DOHH2 (cell line): ENCODE measurements at regions not wholly inside any gene's neighbourhood (a gene's known extent, or its start where the extent isn't known, plus 50 kb on each side); places are given as distances from the start of the nearest gene placed in this dataset.

Experiments used
- H3F3A ChIP-seq: fragments of 200-600 bp; sonication (generic), shearing (Covaris generic); 2 replicates; pipeline ENCODE4 v1.6.0; 2016; ENCODE audit warnings: antibody characterized with exemption, mild to moderate bottlenecking; ENCODE audit not compliant: control insufficient read depth, insufficient read depth
- H3K27ac ChIP-seq: fragments of 200-600 bp; sonication (generic); 2 replicates; pipeline ENCODE4 v1.5.1; 2014; ENCODE audit warnings: low read depth, mild to moderate bottlenecking, low read length, moderate library complexity
- H3K27me3 ChIP-seq: fragments of 200-600 bp; sonication (generic); 2 replicates; pipeline ENCODE4 v1.6.1; 2014; ENCODE audit warnings: mild to moderate bottlenecking, low read length, mixed read lengths; ENCODE audit not compliant: control insufficient read depth
- H3K36me3 ChIP-seq: fragments of 200-600 bp; sonication (generic); 2 replicates; pipeline ENCODE4 v1.6.1; 2014; ENCODE audit warnings: mild to moderate bottlenecking, low read length, moderate library complexity, mixed read lengths; ENCODE audit not compliant: control insufficient read depth
- H3K4me1 ChIP-seq: fragments of 200-600 bp; sonication (generic); 2 replicates; pipeline ENCODE4 v1.6.1; 2014; ENCODE audit warnings: mild to moderate bottlenecking, low read length, mixed read lengths; ENCODE audit not compliant: control insufficient read depth
- H3K4me2 ChIP-seq: fragments of 200-600 bp; sonication (generic); 2 replicates; pipeline ENCODE4 v1.6.0; 2014; ENCODE audit warnings: mild to moderate bottlenecking, low read length, moderate library complexity
- H3K4me3 ChIP-seq: fragments of 200-600 bp; sonication (generic); 2 replicates; pipeline ENCODE4 v1.5.1; 2014; ENCODE audit warnings: mild to moderate bottlenecking, low read length, mixed read lengths
- H3K79me2 ChIP-seq: fragments of 200-600 bp; sonication (generic); 2 replicates; pipeline ENCODE4 v1.6.1; 2014; ENCODE audit warnings: mild to moderate bottlenecking, low read length, mixed read lengths; ENCODE audit not compliant: control insufficient read depth
- H3K9me2 ChIP-seq: fragments of 200-600 bp; sonication (generic); replicated peaks from 2 replicates; pipeline ENCODE4 v1.6.1; 2014; ENCODE audit warnings: mild to moderate bottlenecking, low read length, mixed read lengths; ENCODE audit not compliant: control insufficient read depth
- H3K9me3 ChIP-seq: fragments of 200-600 bp; sonication (generic); 2 replicates; pipeline ENCODE4 v1.6.1; 2014; ENCODE audit warnings: antibody characterized with exemption, low read length, mixed read lengths; ENCODE audit not compliant: control insufficient read depth, insufficient read depth
- H4K20me1 ChIP-seq: fragments of 200-600 bp; sonication (generic); 2 replicates; pipeline ENCODE4 v1.6.0; 2014; ENCODE audit warnings: low read depth, mild to moderate bottlenecking, antibody characterized with exemption, low read length, moderate library complexity; ENCODE audit not compliant: control insufficient read depth, insufficient read depth
- EZH2phosphoT487 ChIP-seq: fragments of 200-600 bp; sonication (generic); IDR thresholded peaks from 2 replicates; pipeline ENCODE4 v1.6.1; 2017; ENCODE audit warnings: borderline replicate concordance, mild to moderate bottlenecking, antibody characterized with exemption, low read length, moderate library complexity, mixed read lengths
- TF ChIP-seq, protein P1 (sequence below): fragments of 200-600 bp; sonication (generic); IDR thresholded peaks from one replicate; pipeline ENCODE4 v1.5.1; 2014; ENCODE audit warnings: antibody characterized with exemption, mild to moderate bottlenecking, low read depth, low read length; ENCODE audit not compliant: poor library complexity, severe bottlenecking

DNA sequence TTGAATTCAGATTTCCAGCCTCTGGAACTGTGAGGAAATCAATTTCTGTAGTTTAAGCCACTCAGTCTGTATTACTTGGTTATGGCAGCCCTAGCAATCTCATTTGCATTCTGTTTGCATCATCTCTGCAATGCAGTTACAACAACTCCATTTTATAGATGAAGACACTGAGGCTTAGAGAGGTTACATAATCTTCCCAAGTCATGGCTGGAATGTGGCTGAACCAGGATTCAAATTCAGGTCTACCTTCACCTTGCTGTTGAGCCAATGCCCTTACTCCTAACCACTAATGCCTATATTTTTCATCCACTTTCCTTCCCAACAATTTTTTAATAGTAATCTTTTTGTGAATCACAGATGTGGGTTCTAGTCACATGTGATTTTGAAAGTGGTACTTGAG, 469.8 kb upstream of the CCL2 start:
- no peak overlapping the region for H3K4me2 ChIP-seq
- H3K4me3 ChIP-seq, result no peak overlapping the region
- no peaks in the 10 kb centered on the region for H3K36me3 ChIP-seq
- TF ChIP-seq, protein P1, sequence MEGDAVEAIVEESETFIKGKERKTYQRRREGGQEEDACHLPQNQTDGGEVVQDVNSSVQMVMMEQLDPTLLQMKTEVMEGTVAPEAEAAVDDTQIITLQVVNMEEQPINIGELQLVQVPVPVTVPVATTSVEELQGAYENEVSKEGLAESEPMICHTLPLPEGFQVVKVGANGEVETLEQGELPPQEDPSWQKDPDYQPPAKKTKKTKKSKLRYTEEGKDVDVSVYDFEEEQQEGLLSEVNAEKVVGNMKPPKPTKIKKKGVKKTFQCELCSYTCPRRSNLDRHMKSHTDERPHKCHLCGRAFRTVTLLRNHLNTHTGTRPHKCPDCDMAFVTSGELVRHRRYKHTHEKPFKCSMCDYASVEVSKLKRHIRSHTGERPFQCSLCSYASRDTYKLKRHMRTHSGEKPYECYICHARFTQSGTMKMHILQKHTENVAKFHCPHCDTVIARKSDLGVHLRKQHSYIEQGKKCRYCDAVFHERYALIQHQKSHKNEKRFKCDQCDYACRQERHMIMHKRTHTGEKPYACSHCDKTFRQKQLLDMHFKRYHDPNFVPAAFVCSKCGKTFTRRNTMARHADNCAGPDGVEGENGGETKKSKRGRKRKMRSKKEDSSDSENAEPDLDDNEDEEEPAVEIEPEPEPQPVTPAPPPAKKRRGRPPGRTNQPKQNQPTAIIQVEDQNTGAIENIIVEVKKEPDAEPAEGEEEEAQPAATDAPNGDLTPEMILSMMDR, result no peak
- no peak for TF ChIP-seq EZH2phosphoT487
- H3K9me3 ChIP-seq, result no peaks in the 10 kb centered on the region
- H3K27ac ChIP-seq, result no peak overlapping the region
- H3F3A ChIP-seq, result no peaks in the 10 kb centered on the region
- no peaks in the 10 kb centered on the region for H3K27me3 ChIP-seq
- no peaks in the 10 kb centered on the region for H3K9me2 ChIP-seq
- no peaks in the 10 kb centered on the region for H3K4me1 ChIP-seq
- H4K20me1 ChIP-seq, result no peaks in the 10 kb centered on the region
- H3K79me2 ChIP-seq, result no peaks in the 10 kb centered on the region

DNA sequence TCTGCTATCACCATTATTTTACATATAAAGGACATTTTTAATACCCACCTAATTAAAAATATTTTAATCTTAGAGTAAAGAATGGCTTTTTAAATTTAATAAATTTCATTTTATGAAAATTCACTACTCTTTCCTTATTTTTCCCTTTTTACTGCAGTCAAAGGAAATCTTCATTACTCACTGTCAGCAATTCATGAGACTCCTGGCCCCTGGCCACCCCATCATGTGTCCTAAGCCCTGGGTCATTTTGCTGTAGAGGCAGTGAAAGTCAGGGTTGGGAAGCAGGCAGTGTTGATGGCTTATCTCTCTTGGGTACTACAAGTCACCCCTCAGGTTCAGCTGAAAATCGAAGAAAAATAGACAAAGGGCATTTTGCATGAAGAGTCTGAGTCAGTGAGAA, 468.6 kb upstream of the CCL2 start:
- Histone ChIP-seq H3K27me3 (no peaks in the 10 kb centered on the region), H3K9me3 (no peaks in the 10 kb centered on the region), H3K9me2 (no peaks in the 10 kb centered on the region), H3K36me3 (no peaks in the 10 kb centered on the region), H3K79me2 (no peaks in the 10 kb centered on the region), H3K27ac (no peak overlapping the region), H3K4me2 (no peak overlapping the region), H3K4me3 (no peak overlapping the region), H4K20me1 (no peaks in the 10 kb centered on the region), H3K4me1 (no peaks in the 10 kb centered on the region), H3F3A (no peaks in the 10 kb centered on the region)
- TF ChIP-seq, protein P1, result no peak
- no peak for TF ChIP-seq EZH2phosphoT487

DNA sequence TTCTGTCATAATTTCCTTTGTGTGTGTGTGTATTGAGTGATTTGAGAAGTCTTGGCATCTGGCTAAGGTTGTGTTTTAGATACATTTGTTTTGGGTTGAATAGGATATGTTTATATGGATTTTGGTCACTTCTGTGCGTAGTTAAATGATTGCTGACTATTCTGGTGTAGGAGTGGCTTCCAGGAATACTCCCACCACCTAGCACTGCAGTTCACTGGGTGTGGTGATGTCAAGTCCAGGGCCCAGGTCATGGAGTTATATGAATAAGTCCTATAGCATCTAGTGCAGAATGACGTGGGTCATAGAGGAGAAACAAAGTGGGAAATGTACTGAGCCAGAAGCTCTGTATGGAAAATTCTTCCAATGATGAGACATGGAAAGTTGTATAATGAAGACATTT, 465.4 kb upstream of the CCL2 start:
- H4K20me1 ChIP-seq, result no peaks in the 10 kb centered on the region
- TF ChIP-seq, protein P1, result no peak
- TF ChIP-seq EZH2phosphoT487, result no peak
- no peaks in the 10 kb centered on the region for H3K36me3 ChIP-seq
- H3F3A ChIP-seq, result no peaks in the 10 kb centered on the region
- no peaks in the 10 kb centered on the region for H3K79me2 ChIP-seq
- H3K27ac ChIP-seq, result no peak overlapping the region
- no peaks in the 10 kb centered on the region for H3K27me3 ChIP-seq
- no peak overlapping the region for H3K4me2 ChIP-seq
- no peaks in the 10 kb centered on the region for H3K4me1 ChIP-seq
- no peaks in the 10 kb centered on the region for H3K9me3 ChIP-seq
- H3K4me3 ChIP-seq, result no peak overlapping the region
- no peaks in the 10 kb centered on the region for H3K9me2 ChIP-seq

DNA sequence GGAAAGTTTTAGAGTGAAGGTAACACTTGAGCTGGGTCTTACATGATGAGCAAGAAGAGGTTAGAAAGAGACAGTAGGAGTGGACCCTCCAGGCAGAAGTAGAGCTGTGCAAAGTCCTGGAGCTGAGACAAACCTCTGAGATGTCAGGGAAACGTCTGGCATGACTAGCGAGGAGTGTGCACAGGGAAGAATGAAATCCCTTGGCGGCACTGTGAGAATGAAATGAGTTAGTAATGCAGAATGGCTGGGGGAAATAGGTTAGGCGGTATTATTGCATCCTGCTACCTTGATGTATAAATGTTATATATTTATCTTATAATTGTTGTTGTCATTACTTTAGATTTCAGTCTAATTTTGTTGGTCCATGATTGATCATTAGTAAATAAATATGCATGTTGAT, 457.9 kb upstream of the CCL2 start:
- no peaks in the 10 kb centered on the region for H3K27me3 ChIP-seq
- no peaks in the 10 kb centered on the region for H3K9me2 ChIP-seq
- H3K4me3 ChIP-seq, result no peak overlapping the region
- TF ChIP-seq, protein P1, result no peak
- TF ChIP-seq EZH2phosphoT487, result no peak
- no peaks in the 10 kb centered on the region for H4K20me1 ChIP-seq
- H3K9me3 ChIP-seq, result no peaks in the 10 kb centered on the region
- H3K79me2 ChIP-seq, result no peaks in the 10 kb centered on the region
- no peak overlapping the region for H3K27ac ChIP-seq
- no peaks in the 10 kb centered on the region for H3K36me3 ChIP-seq
- H3K4me2 ChIP-seq, result no peak overlapping the region
- H3F3A ChIP-seq, result no peaks in the 10 kb centered on the region
- no peaks in the 10 kb centered on the region for H3K4me1 ChIP-seq
